Epidermal melanocyte (primary cell): ENCODE measurements at regions not wholly inside any gene's neighbourhood (a gene's known extent, or its start where the extent isn't known, plus 50 kb on each side); places are given as distances from the start of the nearest gene placed in this dataset.
A peak's percentile ranks its signal among the peaks of the same experiment; 100 is the strongest.

Experiments
- DNase-seq: peaks from one replicate; pipeline ENCODE4 v3.0.0; 2011; ENCODE audit warnings: low spot score; ENCODE audit not compliant: insufficient read length

GRCh38 chr11:123258877-123259276 is 63.8 kb upstream of the CLMP start:
- no peak for DNase-seq

GRCh38 chr11:123257370-123257769 is 62.3 kb upstream of the CLMP start:
- DNase-seq, result no peak

GRCh38 chr11:123255909-123256308 is 60.9 kb upstream of the CLMP start:
- DNase-seq, result no peak

GRCh38 chr11:123254357-123254756 is 59.3 kb upstream of the CLMP start:
- no peak for DNase-seq

- no peak for DNase-seq
Measured at GRCh38 chr11:123253911-123254310, 58.9 kb upstream of the CLMP start.

GRCh38 chr11:123253223-123253622 is 58.2 kb upstream of the CLMP start:
- no peak for DNase-seq

GRCh38 chr11:123251657-123252344 is 56.8 kb upstream of the CLMP start:
- DNase-seq, result no peak

GRCh38 chr11:123250892-123251656 is 56.0 kb upstream of the CLMP start:
- no peak for DNase-seq

GRCh38 chr11:123249354-123249753 is 54.3 kb upstream of the CLMP start:
- DNase-seq, result no peak

GRCh38 chr11:123247813-123248379 is 52.8 kb upstream of the CLMP start:
- no peak for DNase-seq

GRCh38 chr11:123247496-123247799 is 52.4 kb upstream of the CLMP start:
- no peak for DNase-seq

GRCh38 chr11:123246749-123247495 is 51.9 kb upstream of the CLMP start:
- DNase-seq, result peak; percentile 48

GRCh38 chr11:123245567-123245966 is 50.5 kb upstream of the CLMP start:
- no peak for DNase-seq
